Panc1 (cell line): ENCODE measurements at regions not wholly inside any gene's neighbourhood (a gene's known extent, or its start where the extent isn't known, plus 50 kb on each side); places are given as distances from the start of the nearest gene placed in this dataset.

Source experiments
- ATAC-seq: fragments of 200-7000 bp; cut with Tn5 transposase; 2 replicates; pipeline ENCODE4 v1.9.1; 2020; ENCODE audit warnings: mild to moderate bottlenecking, moderate library complexity
- BruUV-seq: library from RNA; stranded (reverse); fragments of 400-500 nt; replicated peaks from 2 replicates; lab custom pipeline; 2021; lab: Mats Ljungman, UMichigan
- CTCF ChIA-PET: fragments of 300-600 bp; sonication (Branson Sonifier 250); formaldehyde crosslinking; loops from one replicate; lab custom pipeline; 2022; ENCODE audit warnings: antibody characterized with exemption; lab: Charles Lee
- POLR2A ChIA-PET: fragments of 300-600 bp; sonication (Branson Sonifier 250); formaldehyde crosslinking; loops from one replicate; lab custom pipeline; 2022; ENCODE audit warnings: antibody characterized with exemption; lab: Charles Lee
- DNase-seq: peaks from one replicate; pipeline ENCODE4 v3.0.0-alpha.2; 2010; ENCODE audit warnings: low read depth, low spot score
- H3K27ac ChIP-seq: 2 replicates; pipeline ENCODE4 v1.5.1; 2011; ENCODE audit warnings: mild to moderate bottlenecking, low read length, inconsistent platforms
- H3K27me3 ChIP-seq: fragments of 200-500 bp; sonication (Bioruptor generic); 2 replicates; pipeline ENCODE4 v1.6.0; 2014; ENCODE audit warnings: low read length, inconsistent platforms; ENCODE audit not compliant: control insufficient read depth, insufficient read depth
- H3K36me3 ChIP-seq: fragments of 200-500 bp; sonication (Bioruptor generic); 2 replicates; pipeline ENCODE4 v1.5.1; 2014; ENCODE audit warnings: inconsistent platforms, mild to moderate bottlenecking, low read length, moderate library complexity; ENCODE audit not compliant: control insufficient read depth, insufficient read depth
- H3K4me1 ChIP-seq: 2 replicates; pipeline ENCODE4 v1.5.1; 2011; ENCODE audit warnings: inconsistent platforms, mild to moderate bottlenecking, low read length, moderate library complexity; ENCODE audit not compliant: control insufficient read depth, insufficient read depth
- H3K4me3 ChIP-seq, 2 experiments: 2 replicates each; pipeline ENCODE4 v1.5.1; 2011 to 2012; ENCODE audit warnings: low read depth in 2 of 2, low read length in 2 of 2, mild to moderate bottlenecking in 2 of 2, inconsistent platforms in 1 of 2, moderate library complexity in 1 of 2
- H3K9me3 ChIP-seq: fragments of 200-500 bp; sonication (Bioruptor generic); 2 replicates; pipeline ENCODE4 v1.5.1; 2014; ENCODE audit warnings: low read depth, mild to moderate bottlenecking, inconsistent platforms, low read length, moderate library complexity; ENCODE audit not compliant: control insufficient read depth, insufficient read depth
- CTCF ChIP-seq: fragments of 450-650 bp; IDR thresholded peaks from 2 replicates; pipeline ENCODE4 v1.5.1; 2017; ENCODE audit warnings: mild to moderate bottlenecking
- POLR2AphosphoS5 ChIP-seq: IDR thresholded peaks from 2 replicates; pipeline ENCODE4 v1.6.1; 2012; ENCODE audit warnings: mild to moderate bottlenecking, low read depth, low read length, moderate library complexity
- REST ChIP-seq, 2 experiments: IDR thresholded peaks; 2 replicates each; pipeline ENCODE4 v1.6.1; 2011 to 2012; ENCODE audit warnings: low read depth in 2 of 2, control low read depth in 1 of 2, low read length in 1 of 2, mild to moderate bottlenecking in 1 of 2, moderate library complexity in 1 of 2; ENCODE audit not compliant: insufficient read depth in 1 of 2
- SIN3A ChIP-seq: IDR thresholded peaks from 2 replicates; pipeline ENCODE4 v1.6.1; 2012; ENCODE audit warnings: low read depth, mild to moderate bottlenecking, low read length, moderate library complexity, borderline replicate concordance; ENCODE audit not compliant: insufficient read depth
- TCF7L2 ChIP-seq: IDR thresholded peaks from 2 replicates; pipeline ENCODE4 v1.6.1; 2011; ENCODE audit warnings: mild to moderate bottlenecking, low read depth, low read length, inconsistent platforms
- in situ Hi-C: cut with HindIII; loops from 2 replicates; pipeline ENCODE4 v1.10.0; 2016; ENCODE audit warnings: low sequenced_read_pairs, low pct_unique_long_range_greater_than_20kb
- intact Hi-C: fragments of 100-400 bp; cut with micrococcal nuclease; formaldehyde crosslinking; loops from one replicate; pipeline ENCODE4 v1.10.0; 2022; ENCODE audit not compliant: unreplicated experiment

GRCh38 chr5:25423271-25423670, 778.5 kb upstream of the CDH10 start:
- no peak for ATAC-seq
- BruUV-seq: no TSS peak
- DNase-seq: no peak
- Histone ChIP-seq H3K4me3 (no peak overlapping the region), H3K27me3 (no peaks in the 10 kb centered on the region), H3K9me3 (no peaks in the 10 kb centered on the region), H3K36me3 (no peaks in the 10 kb centered on the region), H3K4me1 (no peaks in the 10 kb centered on the region), H3K27ac (no peak overlapping the region)
- intact Hi-C loops: no loop called here
- ChIA-PET POLR2A (no interaction called here), CTCF (no interaction called here)
- in situ Hi-C loops: no loop called here
- no peak for TF ChIP-seq TCF7L2
- TF ChIP-seq SIN3A: no peak
- TF ChIP-seq CTCF: no peak
- TF ChIP-seq POLR2AphosphoS5: no peak

GRCh38 chr5:25419684-25420083, 774.9 kb upstream of the CDH10 start:
- no TSS peak for BruUV-seq
- in situ Hi-C loops: no loop called here
- intact Hi-C loops: no loop called here
- no peak for DNase-seq
- H3K9me3 ChIP-seq: no peaks in the 10 kb centered on the region
- H3K4me3 ChIP-seq: no peak overlapping the region
- no peaks in the 10 kb centered on the region for H3K36me3 ChIP-seq
- no peak overlapping the region for H3K27ac ChIP-seq
- no peaks in the 10 kb centered on the region for H3K27me3 ChIP-seq
- no peak for ATAC-seq
- ChIA-PET POLR2A (no interaction called here), CTCF (no interaction called here)
- no peak for TF ChIP-seq REST (IDR thresholded peaks at IDR 0.05; ENCODE audit: insufficient read depth in 1 of 2, low read depth in 2 of 2, low read length in 1 of 2)
- TF ChIP-seq TCF7L2: no peak
- TF ChIP-seq CTCF: no peak
- TF ChIP-seq POLR2AphosphoS5: no peak
- TF ChIP-seq SIN3A: no peak
- H3K4me1 ChIP-seq: no peaks in the 10 kb centered on the region

GRCh38 chr5:25418978-25419377, 774.2 kb upstream of the CDH10 start:
- BruUV-seq: no TSS peak

More at GRCh38 chr5:25418978-25419377, 774.2 kb upstream of the CDH10 start:
- intact Hi-C loops: no loop called here
- ChIA-PET POLR2A (no interaction called here), CTCF (no interaction called here)
- Histone ChIP-seq H3K4me3 (no peak overlapping the region), H3K36me3 (no peaks in the 10 kb centered on the region), H3K27me3 (no peaks in the 10 kb centered on the region), H3K9me3 (no peaks in the 10 kb centered on the region), H3K27ac (no peak overlapping the region), H3K4me1 (no peaks in the 10 kb centered on the region)
- in situ Hi-C loops: no loop called here
- ATAC-seq (no peak), DNase-seq (no peak)
- no peak for TF ChIP-seq CTCF
- TF ChIP-seq SIN3A: no peak
- TF ChIP-seq REST (IDR thresholded peaks at IDR 0.05; ENCODE audit: insufficient read depth in 1 of 2, low read depth in 2 of 2, low read length in 1 of 2): no peak
- no peak for TF ChIP-seq POLR2AphosphoS5
- TF ChIP-seq TCF7L2: no peak
